HCT116 (cell line): ENCODE measurements at regions not wholly inside any gene's neighbourhood (a gene's known extent, or its start where the extent isn't known, plus 50 kb on each side); places are given as distances from the start of the nearest gene placed in this dataset.

ENCODE experiments used
- ATAC-seq: fragments of 200-7000 bp; cut with Tn5 transposase; 2 replicates; pipeline ENCODE4 v1.9.1; 2020; ENCODE audit warnings: mild to moderate bottlenecking, moderate library complexity
- BruUV-seq: library from RNA; stranded (reverse); fragments of 400-500 nt; replicated peaks from 2 replicates; lab custom pipeline; 2021; lab: Mats Ljungman, UMichigan
- CTCF ChIA-PET: fragments of 300-600 bp; sonication (Branson Sonifier 250); formaldehyde crosslinking; loops from one replicate; lab custom pipeline; 2021; ENCODE audit warnings: antibody characterized with exemption; lab: Charles Lee
- POLR2A ChIA-PET: fragments of 300-600, 350-600 bp; sonication (Branson Sonifier 250); formaldehyde crosslinking; loops from one replicate; lab custom pipeline; 2021; ENCODE audit warnings: antibody characterized with exemption; lab: Charles Lee
- RAD21 ChIA-PET, 2 experiments: fragments of 300-600 bp; sonication (Branson Sonifier 250); formaldehyde crosslinking; loops; one replicate each; lab custom pipeline; 2023; ENCODE audit warnings: low total read pairs in 2 of 2; ENCODE audit not compliant: uncharacterized antibody in 2 of 2, unreplicated experiment in 2 of 2, low non-redundant PET in 1 of 2; lab: Charles Lee
- DNase-seq: peaks from one replicate; pipeline ENCODE4 v3.0.0-alpha.2; 2010; ENCODE audit warnings: low read depth, low spot score
- H2AFZ ChIP-seq: fragments of 200-600 bp; shearing (Covaris generic), sonication (generic); 2 replicates; pipeline ENCODE4 v1.6.1; 2017; ENCODE audit warnings: low read depth, mixed run types, mixed read lengths, antibody characterized with exemption, low read length; ENCODE audit not compliant: poor library complexity, severe bottlenecking
- H3K27ac ChIP-seq: 2 replicates; pipeline ENCODE4 v1.5.1; 2012; ENCODE audit warnings: low read depth, low read length
- H3K27me3 ChIP-seq: fragments of 200-600 bp; sonication (generic); 2 replicates; pipeline ENCODE4 v1.6.1; 2016; ENCODE audit warnings: mixed run types, low read length, mixed read lengths; ENCODE audit not compliant: insufficient read depth
- H3K36me3 ChIP-seq, 2 experiments: fragments of 200-500 bp in 1 of 2; fragments of 200-600 bp in 1 of 2; sonication (Bioruptor generic) in 1 of 2; sonication (generic) in 1 of 2; 2 replicates each; pipeline versions ENCODE4 v1.5.1 to v1.6.1; 2014 to 2016; ENCODE audit warnings: low read length in 2 of 2, inconsistent platforms in 1 of 2, mixed read lengths in 1 of 2, mixed run types in 1 of 2; ENCODE audit not compliant: insufficient read depth in 2 of 2, control insufficient read depth in 1 of 2
- H3K4me1 ChIP-seq, 2 experiments: fragments of 200-600 bp in 1 of 2; sonication (generic) in 1 of 2; 2 replicates each; pipeline versions ENCODE4 v1.5.1 to v1.6.1; 2012 to 2017; ENCODE audit warnings: low read length in 2 of 2, inconsistent platforms in 1 of 2, mild to moderate bottlenecking in 1 of 2, mixed read lengths in 1 of 2, mixed run types in 1 of 2, moderate library complexity in 1 of 2; ENCODE audit not compliant: insufficient read depth in 2 of 2, control insufficient read depth in 1 of 2
- H3K4me2 ChIP-seq: fragments of 200-600 bp; sonication (generic); 2 replicates; pipeline ENCODE4 v1.6.1; 2017; ENCODE audit warnings: mixed run types, low read length, mixed read lengths
- H3K4me3 ChIP-seq, 2 experiments: fragments of 200-600 bp in 1 of 2; sonication (generic) in 1 of 2; replicated peaks in 1 of 2; 2 replicates each; pipeline ENCODE4 v1.5.1; 2011 to 2016; ENCODE audit warnings: low read length in 2 of 2, control low read depth in 1 of 2, low read depth in 1 of 2, mild to moderate bottlenecking in 1 of 2, mixed read lengths in 1 of 2, mixed run types in 1 of 2
- H3K79me2 ChIP-seq: fragments of 200-600 bp; sonication (generic); 2 replicates; pipeline ENCODE4 v1.6.1; 2017; ENCODE audit warnings: mild to moderate bottlenecking, mixed run types, low read length, moderate library complexity, mixed read lengths; ENCODE audit not compliant: insufficient read depth
- H3K9ac ChIP-seq: fragments of 200-600 bp; sonication (generic); 2 replicates; pipeline ENCODE4 v1.6.1; 2016; ENCODE audit warnings: low read length, mixed read lengths
- H3K9me2 ChIP-seq: fragments of 200-600 bp; sonication (generic), shearing (Covaris generic); 2 replicates; pipeline ENCODE4 v1.6.1; 2017; ENCODE audit warnings: mixed run types, mild to moderate bottlenecking, moderate library complexity; ENCODE audit not compliant: insufficient read depth
- H3K9me3 ChIP-seq, 2 experiments: fragments of 200-500 bp in 1 of 2; fragments of 200-600 bp in 1 of 2; sonication (Bioruptor generic) in 1 of 2; sonication (generic) in 1 of 2; 2 replicates each; pipeline ENCODE4 v1.6.1; 2014 to 2017; ENCODE audit warnings: low read length in 2 of 2, mixed read lengths in 2 of 2, inconsistent platforms in 1 of 2, low read depth in 1 of 2, mild to moderate bottlenecking in 1 of 2, mixed run types in 1 of 2, moderate library complexity in 1 of 2; ENCODE audit not compliant: control insufficient read depth in 1 of 2, insufficient read depth in 1 of 2
- H4K20me1 ChIP-seq: fragments of 200-600 bp; sonication (generic), shearing (Covaris generic); 2 replicates; pipeline ENCODE4 v1.6.1; 2017; ENCODE audit warnings: mixed run types, mild to moderate bottlenecking, moderate library complexity; ENCODE audit not compliant: insufficient read depth
- CBX3 ChIP-seq: IDR thresholded peaks from 2 replicates; pipeline ENCODE4 v1.6.1; 2012; ENCODE audit warnings: low read depth
- CEBPB ChIP-seq: IDR thresholded peaks from 2 replicates; pipeline ENCODE4 v1.6.1; 2012; ENCODE audit warnings: low read depth
- EGR1 ChIP-seq: IDR thresholded peaks from 2 replicates; pipeline ENCODE4 v1.6.1; 2012; ENCODE audit warnings: low read depth
- ELF1 ChIP-seq: IDR thresholded peaks from 2 replicates; pipeline ENCODE4 v1.6.1; 2012; ENCODE audit warnings: low read depth, borderline replicate concordance
- FOSL1 ChIP-seq: IDR thresholded peaks from 2 replicates; pipeline ENCODE4 v1.6.1; 2012; ENCODE audit warnings: low read depth
- JUND ChIP-seq: IDR thresholded peaks from 2 replicates; pipeline ENCODE4 v1.6.1; 2012
- MAX ChIP-seq: IDR thresholded peaks from 2 replicates; pipeline ENCODE4 v1.6.1; 2012
- POLR2A ChIP-seq: IDR thresholded peaks from 2 replicates; pipeline ENCODE4 v1.7.0; 2011; ENCODE audit warnings: borderline replicate concordance; ENCODE audit not compliant: insufficient read depth, insufficient read length; ENCODE audit errors: extremely low read depth
- POLR2AphosphoS5 ChIP-seq: IDR thresholded peaks from 2 replicates; pipeline ENCODE4 v1.6.1; 2011; ENCODE audit warnings: mild to moderate bottlenecking, low read depth, low read length, moderate library complexity
- RAD21 ChIP-seq: IDR thresholded peaks from 2 replicates; pipeline ENCODE4 v1.6.1; 2012; ENCODE audit warnings: low read depth, mild to moderate bottlenecking
- SIN3A ChIP-seq: IDR thresholded peaks from 2 replicates; pipeline ENCODE4 v1.6.1; 2012; ENCODE audit warnings: low read depth
- SP1 ChIP-seq: IDR thresholded peaks from 2 replicates; pipeline ENCODE4 v1.6.1; 2012; ENCODE audit warnings: low read depth
- SRF ChIP-seq: IDR thresholded peaks from 2 replicates; pipeline ENCODE4 v1.6.1; 2012; ENCODE audit warnings: low read depth
- ZFX ChIP-seq: fragments of 450-650 bp; IDR thresholded peaks from 2 replicates; pipeline ENCODE4 v1.6.1; 2017
- intact Hi-C: fragments of 100-400 bp; cut with micrococcal nuclease; formaldehyde crosslinking; loops from 2 replicates; pipeline ENCODE4 v1.10.0; 2022
- TF ChIP-seq, protein P1 (sequence below): IDR thresholded peaks from 2 replicates; pipeline ENCODE4 v1.6.1; 2012; ENCODE audit warnings: low read depth
- TF ChIP-seq, protein P2 (sequence below): IDR thresholded peaks from 2 replicates; pipeline ENCODE4 v1.6.1; 2012
- TF ChIP-seq, protein P3 (sequence below): IDR thresholded peaks from 2 replicates; pipeline ENCODE4 v1.6.1; 2011; ENCODE audit warnings: mild to moderate bottlenecking, low read length, moderate library complexity; ENCODE audit not compliant: insufficient replicate concordance; ENCODE audit errors: extremely low read depth
- TF ChIP-seq, protein P4 (sequence below), 3 experiments: fragments of 200-600 bp in 1 of 3; sonication (generic) in 1 of 3; IDR thresholded peaks in 2 of 3; conservative IDR thresholded peaks in 1 of 3; 2 replicates each; pipeline ENCODE4 v1.5.1; 2012 to 2017; ENCODE audit warnings: low read depth in 2 of 3, low read length in 2 of 3, antibody characterized with exemption in 1 of 3, borderline replicate concordance in 1 of 3, control low read depth in 1 of 3, mild to moderate bottlenecking in 1 of 3, mixed read lengths in 1 of 3, mixed run types in 1 of 3, moderate library complexity in 1 of 3; ENCODE audit not compliant: insufficient read depth in 1 of 3

DNA sequence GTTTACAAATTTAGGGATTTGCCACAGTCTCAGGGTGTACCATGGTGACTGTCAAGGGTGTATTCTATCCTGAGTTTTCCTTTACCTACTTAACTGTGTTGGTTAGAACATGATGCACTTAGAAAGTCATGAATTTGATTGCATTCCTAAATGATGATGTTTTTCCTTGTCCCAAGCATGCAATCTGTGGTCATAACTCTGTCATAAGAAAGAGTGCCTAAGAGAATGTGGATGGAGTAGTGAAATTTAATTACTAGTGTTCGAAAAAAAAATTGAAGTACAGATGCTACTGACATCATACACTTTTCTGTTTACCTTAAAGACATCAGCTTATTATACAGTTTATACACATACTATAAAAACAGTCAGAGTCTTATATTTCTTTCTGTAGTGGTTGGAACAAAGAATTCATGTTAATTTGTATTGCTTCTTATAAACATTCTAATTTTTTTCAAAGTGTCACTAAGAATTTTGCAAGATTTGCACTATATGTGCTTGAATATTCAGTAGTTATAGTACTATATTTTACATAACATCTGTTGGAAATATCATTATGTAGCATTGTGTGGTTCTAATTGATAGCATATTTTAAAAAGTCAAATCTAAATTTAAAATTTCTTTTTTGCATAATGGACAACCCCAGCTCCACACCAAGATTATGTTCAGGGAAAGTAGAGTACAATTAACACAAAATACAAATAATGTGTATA, 231.3 kb upstream of the KCNMB2 start:
- Histone ChIP-seq H3K9me2 (no peaks in the 10 kb centered on the region), H3K79me2 (no peaks in the 10 kb centered on the region), H3K4me2 (no peak overlapping the region), H3K4me1 (no peaks in the 10 kb centered on the region), H3K4me3 (no peak overlapping the region), H3K9ac (no peak overlapping the region), H4K20me1 (no peaks in the 10 kb centered on the region), H3K9me3 (no peaks in the 10 kb centered on the region), H3K27ac (no peak overlapping the region), H2AFZ (no peak overlapping the region), H3K27me3 (no peaks in the 10 kb centered on the region), H3K36me3 (no peaks in the 10 kb centered on the region)
- ChIA-PET POLR2A (no interaction called here), RAD21 (no interaction called here), CTCF (no interaction called here)
- ATAC-seq (no peak), DNase-seq (no peak)
- TF ChIP-seq ZFX (no peak), SIN3A (no peak), MAX (no peak), CEBPB (no peak), POLR2A (no peak), SP1 (no peak), JUND (no peak), CBX3 (no peak), FOSL1 (no peak), EGR1 (no peak), SRF (no peak), POLR2AphosphoS5 (no peak), ELF1 (no peak), RAD21 (no peak)
- TF ChIP-seq, protein P1, sequence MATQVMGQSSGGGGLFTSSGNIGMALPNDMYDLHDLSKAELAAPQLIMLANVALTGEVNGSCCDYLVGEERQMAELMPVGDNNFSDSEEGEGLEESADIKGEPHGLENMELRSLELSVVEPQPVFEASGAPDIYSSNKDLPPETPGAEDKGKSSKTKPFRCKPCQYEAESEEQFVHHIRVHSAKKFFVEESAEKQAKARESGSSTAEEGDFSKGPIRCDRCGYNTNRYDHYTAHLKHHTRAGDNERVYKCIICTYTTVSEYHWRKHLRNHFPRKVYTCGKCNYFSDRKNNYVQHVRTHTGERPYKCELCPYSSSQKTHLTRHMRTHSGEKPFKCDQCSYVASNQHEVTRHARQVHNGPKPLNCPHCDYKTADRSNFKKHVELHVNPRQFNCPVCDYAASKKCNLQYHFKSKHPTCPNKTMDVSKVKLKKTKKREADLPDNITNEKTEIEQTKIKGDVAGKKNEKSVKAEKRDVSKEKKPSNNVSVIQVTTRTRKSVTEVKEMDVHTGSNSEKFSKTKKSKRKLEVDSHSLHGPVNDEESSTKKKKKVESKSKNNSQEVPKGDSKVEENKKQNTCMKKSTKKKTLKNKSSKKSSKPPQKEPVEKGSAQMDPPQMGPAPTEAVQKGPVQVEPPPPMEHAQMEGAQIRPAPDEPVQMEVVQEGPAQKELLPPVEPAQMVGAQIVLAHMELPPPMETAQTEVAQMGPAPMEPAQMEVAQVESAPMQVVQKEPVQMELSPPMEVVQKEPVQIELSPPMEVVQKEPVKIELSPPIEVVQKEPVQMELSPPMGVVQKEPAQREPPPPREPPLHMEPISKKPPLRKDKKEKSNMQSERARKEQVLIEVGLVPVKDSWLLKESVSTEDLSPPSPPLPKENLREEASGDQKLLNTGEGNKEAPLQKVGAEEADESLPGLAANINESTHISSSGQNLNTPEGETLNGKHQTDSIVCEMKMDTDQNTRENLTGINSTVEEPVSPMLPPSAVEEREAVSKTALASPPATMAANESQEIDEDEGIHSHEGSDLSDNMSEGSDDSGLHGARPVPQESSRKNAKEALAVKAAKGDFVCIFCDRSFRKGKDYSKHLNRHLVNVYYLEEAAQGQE, result no peak
- TF ChIP-seq, protein P2, sequence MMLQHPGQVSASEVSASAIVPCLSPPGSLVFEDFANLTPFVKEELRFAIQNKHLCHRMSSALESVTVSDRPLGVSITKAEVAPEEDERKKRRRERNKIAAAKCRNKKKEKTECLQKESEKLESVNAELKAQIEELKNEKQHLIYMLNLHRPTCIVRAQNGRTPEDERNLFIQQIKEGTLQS, result no peak
- TF ChIP-seq, protein P3, sequence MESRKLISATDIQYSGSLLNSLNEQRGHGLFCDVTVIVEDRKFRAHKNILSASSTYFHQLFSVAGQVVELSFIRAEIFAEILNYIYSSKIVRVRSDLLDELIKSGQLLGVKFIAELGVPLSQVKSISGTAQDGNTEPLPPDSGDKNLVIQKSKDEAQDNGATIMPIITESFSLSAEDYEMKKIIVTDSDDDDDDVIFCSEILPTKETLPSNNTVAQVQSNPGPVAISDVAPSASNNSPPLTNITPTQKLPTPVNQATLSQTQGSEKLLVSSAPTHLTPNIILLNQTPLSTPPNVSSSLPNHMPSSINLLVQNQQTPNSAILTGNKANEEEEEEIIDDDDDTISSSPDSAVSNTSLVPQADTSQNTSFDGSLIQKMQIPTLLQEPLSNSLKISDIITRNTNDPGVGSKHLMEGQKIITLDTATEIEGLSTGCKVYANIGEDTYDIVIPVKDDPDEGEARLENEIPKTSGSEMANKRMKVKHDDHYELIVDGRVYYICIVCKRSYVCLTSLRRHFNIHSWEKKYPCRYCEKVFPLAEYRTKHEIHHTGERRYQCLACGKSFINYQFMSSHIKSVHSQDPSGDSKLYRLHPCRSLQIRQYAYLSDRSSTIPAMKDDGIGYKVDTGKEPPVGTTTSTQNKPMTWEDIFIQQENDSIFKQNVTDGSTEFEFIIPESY, result no peak
- TF ChIP-seq, protein P4, sequence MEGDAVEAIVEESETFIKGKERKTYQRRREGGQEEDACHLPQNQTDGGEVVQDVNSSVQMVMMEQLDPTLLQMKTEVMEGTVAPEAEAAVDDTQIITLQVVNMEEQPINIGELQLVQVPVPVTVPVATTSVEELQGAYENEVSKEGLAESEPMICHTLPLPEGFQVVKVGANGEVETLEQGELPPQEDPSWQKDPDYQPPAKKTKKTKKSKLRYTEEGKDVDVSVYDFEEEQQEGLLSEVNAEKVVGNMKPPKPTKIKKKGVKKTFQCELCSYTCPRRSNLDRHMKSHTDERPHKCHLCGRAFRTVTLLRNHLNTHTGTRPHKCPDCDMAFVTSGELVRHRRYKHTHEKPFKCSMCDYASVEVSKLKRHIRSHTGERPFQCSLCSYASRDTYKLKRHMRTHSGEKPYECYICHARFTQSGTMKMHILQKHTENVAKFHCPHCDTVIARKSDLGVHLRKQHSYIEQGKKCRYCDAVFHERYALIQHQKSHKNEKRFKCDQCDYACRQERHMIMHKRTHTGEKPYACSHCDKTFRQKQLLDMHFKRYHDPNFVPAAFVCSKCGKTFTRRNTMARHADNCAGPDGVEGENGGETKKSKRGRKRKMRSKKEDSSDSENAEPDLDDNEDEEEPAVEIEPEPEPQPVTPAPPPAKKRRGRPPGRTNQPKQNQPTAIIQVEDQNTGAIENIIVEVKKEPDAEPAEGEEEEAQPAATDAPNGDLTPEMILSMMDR (IDR thresholded peaks at IDR 0.05 in 2 of 3, conservative IDR thresholded peaks at IDR 0.05 in 1 of 3; ENCODE audit: borderline replicate concordance in 1 of 3, insufficient read depth in 1 of 3, low read depth in 2 of 3, low read length in 2 of 3), result no peak
- no TSS peak for BruUV-seq
- intact Hi-C loops, result no loop called here
